CD8-positive, alpha-beta memory T cell (primary cell): ENCODE measurements at regions not wholly inside any gene's neighbourhood (a gene's known extent, or its start where the extent isn't known, plus 50 kb on each side); places are given as distances from the start of the nearest gene placed in this dataset.

Source experiments
- CTCF ChIA-PET: fragments of 350-600 bp; sonication (Branson Sonifier 250); formaldehyde crosslinking; loops from one replicate; lab custom pipeline; 2021; ENCODE audit warnings: antibody characterized with exemption; lab: Charles Lee
- POLR2A ChIA-PET: fragments of 350-600 bp; sonication (Branson Sonifier 250); formaldehyde crosslinking; loops from one replicate; lab custom pipeline; 2021; ENCODE audit warnings: antibody characterized with exemption; lab: Charles Lee
- DNase-seq, 5 donors: peaks; one replicate each; pipeline versions ENCODE4 v3.0.0 to v3.0.0-alpha.2; 2020 to 2022; ENCODE audit warnings: mixed read lengths in 1 of 5
- H3K27ac ChIP-seq: one replicate; pipeline ENCODE4 v1.7.0; 2013; ENCODE audit warnings: low read depth, mild to moderate bottlenecking, low read length, moderate library complexity
- H3K27me3 ChIP-seq: 2 replicates; pipeline ENCODE4 v1.7.0; 2013; ENCODE audit warnings: low read length, mild to moderate bottlenecking; ENCODE audit not compliant: insufficient read depth, poor library complexity, severe bottlenecking
- H3K36me3 ChIP-seq: 2 replicates; pipeline ENCODE4 v1.7.0; 2013; ENCODE audit warnings: mild to moderate bottlenecking, low read length, moderate library complexity; ENCODE audit not compliant: insufficient read depth
- H3K4me1 ChIP-seq: 2 replicates; pipeline ENCODE4 v1.7.0; 2013; ENCODE audit warnings: mild to moderate bottlenecking, low read length, moderate library complexity; ENCODE audit not compliant: insufficient read depth
- H3K4me3 ChIP-seq: 2 replicates; pipeline ENCODE4 v1.7.0; 2013; ENCODE audit warnings: mild to moderate bottlenecking, low read length
- H3K9me3 ChIP-seq: 2 replicates; pipeline ENCODE4 v1.7.0; 2013; ENCODE audit warnings: mild to moderate bottlenecking, low read length
- H3K27ac Mint-ChIP-seq, 8 donors: one replicate each; pipeline ENCODE4 v1.8.0; 2020 to 2021; ENCODE audit warnings: mixed read lengths in 8 of 8, mild to moderate bottlenecking in 6 of 8, inconsistent platforms in 3 of 8, moderate library complexity in 3 of 8
- H3K27me3 Mint-ChIP-seq, 2 donors: one replicate each; pipeline ENCODE4 v1.8.0; 2020 to 2021; ENCODE audit warnings: mixed read lengths in 2 of 2, mild to moderate bottlenecking in 1 of 2, moderate library complexity in 1 of 2
- H3K36me3 Mint-ChIP-seq, 3 donors: one replicate each; pipeline ENCODE4 v1.8.0; 2020 to 2021; ENCODE audit warnings: mixed read lengths in 3 of 3, inconsistent platforms in 1 of 3, mild to moderate bottlenecking in 1 of 3
- H3K4me1 Mint-ChIP-seq, 3 donors: one replicate each; pipeline ENCODE4 v1.8.0; 2020 to 2021; ENCODE audit warnings: mixed read lengths in 3 of 3, inconsistent platforms in 1 of 3, mild to moderate bottlenecking in 1 of 3
- H3K4me3 Mint-ChIP-seq, 7 donors: one replicate each; pipeline ENCODE4 v1.8.0; 2020 to 2021; ENCODE audit warnings: mixed read lengths in 7 of 7, mild to moderate bottlenecking in 6 of 7, moderate library complexity in 4 of 7, inconsistent platforms in 2 of 7
- H3K9me3 Mint-ChIP-seq, 5 donors: one replicate each; pipeline ENCODE4 v1.8.0; 2020 to 2022; ENCODE audit warnings: mixed read lengths in 5 of 5, mild to moderate bottlenecking in 3 of 5, moderate library complexity in 2 of 5, inconsistent platforms in 1 of 5

GRCh38 chr21:18191139-18191538 is 53.5 kb upstream of the CHODL start:
- H3K9me3 ChIP-seq, result no peaks in the 10 kb centered on the region
- POLR2A ChIA-PET, result no interaction called here
- no peaks in the 10 kb centered on the region for H3K4me1 ChIP-seq
- Mint-ChIP-seq H3K36me3 (peaks cover 0 to 2% (median 0%) of the 10 kb centered on the region in 3 donors), H3K27me3 (no peaks in the 10 kb centered on the region), H3K27ac (no peak overlapping the region), H3K9me3 (peaks cover 0 to 26% (median 2%) of the 10 kb centered on the region in 5 donors), H3K4me1 (no peaks in the 10 kb centered on the region), H3K4me3 (no peak overlapping the region)
- CTCF ChIA-PET, result no interaction called here
- DNase-seq, result no peak
- H3K27me3 ChIP-seq, result no peaks in the 10 kb centered on the region
- no peaks in the 10 kb centered on the region for H3K36me3 ChIP-seq
- H3K4me3 ChIP-seq, result no peak overlapping the region
- H3K27ac ChIP-seq, result no peak overlapping the region

GRCh38 chr21:18178509-18178908 is 66.1 kb upstream of the CHODL start:
- Histone ChIP-seq H3K27me3 (no peaks in the 10 kb centered on the region), H3K4me3 (no peak overlapping the region), H3K9me3 (no peaks in the 10 kb centered on the region), H3K36me3 (no peaks in the 10 kb centered on the region), H3K27ac (no peak overlapping the region), H3K4me1 (no peaks in the 10 kb centered on the region)
- ChIA-PET POLR2A (no interaction called here), CTCF (no interaction called here)
- Mint-ChIP-seq H3K9me3 (peaks cover 3 to 5% (median 4%) of the 10 kb centered on the region in 5 donors), H3K27me3 (no peaks in the 10 kb centered on the region), H3K27ac (no peak overlapping the region), H3K36me3 (no peaks in the 10 kb centered on the region), H3K4me3 (no peak overlapping the region), H3K4me1 (no peaks in the 10 kb centered on the region)
- DNase-seq, result no peak

- no peaks in the 10 kb centered on the region for H3K27me3 ChIP-seq
- H3K9me3 ChIP-seq, result no peaks in the 10 kb centered on the region
- H3K27ac Mint-ChIP-seq, result no peak overlapping the region
- CTCF ChIA-PET, result no interaction called here
- H3K36me3 ChIP-seq, result no peaks in the 10 kb centered on the region
- no peak for DNase-seq
- POLR2A ChIA-PET, result no interaction called here
- H3K27me3 Mint-ChIP-seq, result no peaks in the 10 kb centered on the region
- peaks cover 0 to 6% (median 0%) of the 10 kb centered on the region in 3 donors for H3K36me3 Mint-ChIP-seq
- peaks cover 6 to 18% (median 10%) of the 10 kb centered on the region in 5 donors for H3K9me3 Mint-ChIP-seq
- no peaks in the 10 kb centered on the region for H3K4me1 ChIP-seq
- no peak overlapping the region for H3K27ac ChIP-seq
- no peak overlapping the region for H3K4me3 Mint-ChIP-seq
- no peaks in the 10 kb centered on the region for H3K4me1 Mint-ChIP-seq
- H3K4me3 ChIP-seq, result no peak overlapping the region
Measured at GRCh38 chr21:18174370-18174769, 70.3 kb upstream of the CHODL start.

- H3K4me1 ChIP-seq, result no peaks in the 10 kb centered on the region
- H3K9me3 Mint-ChIP-seq, result peaks cover 2 to 14% (median 7%) of the 10 kb centered on the region in 5 donors
- no peak overlapping the region for H3K27ac Mint-ChIP-seq
- no peaks in the 10 kb centered on the region for H3K4me1 Mint-ChIP-seq
- H3K36me3 ChIP-seq, result no peaks in the 10 kb centered on the region
- H3K9me3 ChIP-seq, result no peaks in the 10 kb centered on the region
- H3K4me3 Mint-ChIP-seq, result no peak overlapping the region
- H3K27me3 ChIP-seq, result no peaks in the 10 kb centered on the region
- CTCF ChIA-PET, result no interaction called here
- no peak for DNase-seq
- H3K4me3 ChIP-seq, result no peak overlapping the region
- H3K27ac ChIP-seq, result no peak overlapping the region
- POLR2A ChIA-PET, result no interaction called here
- H3K36me3 Mint-ChIP-seq, result peaks cover 0 to 6% (median 0%) of the 10 kb centered on the region in 3 donors
- no peaks in the 10 kb centered on the region for H3K27me3 Mint-ChIP-seq
Measured at GRCh38 chr21:18170829-18171228, 73.8 kb upstream of the CHODL start.

- Mint-ChIP-seq H3K4me3 (no peak overlapping the region), H3K4me1 (no peaks in the 10 kb centered on the region), H3K27me3 (no peaks in the 10 kb centered on the region), H3K36me3 (peaks cover 0 to 6% (median 0%) of the 10 kb centered on the region in 3 donors), H3K27ac (no peak overlapping the region), H3K9me3 (peaks cover 2 to 14% (median 7%) of the 10 kb centered on the region in 5 donors)
- H3K4me3 ChIP-seq, result no peak overlapping the region
- no peaks in the 10 kb centered on the region for H3K4me1 ChIP-seq
- ChIA-PET POLR2A (no interaction called here), CTCF (no interaction called here)
- H3K9me3 ChIP-seq, result no peaks in the 10 kb centered on the region
- no peaks in the 10 kb centered on the region for H3K27me3 ChIP-seq
- DNase-seq, result no peak
- H3K27ac ChIP-seq, result no peak overlapping the region
- H3K36me3 ChIP-seq, result no peaks in the 10 kb centered on the region
Measured at GRCh38 chr21:18170221-18170620, 74.4 kb upstream of the CHODL start.

GRCh38 chr21:18168108-18168507 is 76.5 kb upstream of the CHODL start:
- Histone ChIP-seq H3K4me1 (no peaks in the 10 kb centered on the region), H3K4me3 (no peak overlapping the region), H3K36me3 (no peaks in the 10 kb centered on the region), H3K27me3 (no peaks in the 10 kb centered on the region), H3K9me3 (no peaks in the 10 kb centered on the region), H3K27ac (no peak overlapping the region)
- Mint-ChIP-seq H3K36me3 (peaks cover 0 to 6% (median 0%) of the 10 kb centered on the region in 3 donors), H3K27ac (peak overlapping the region in 1 of 8 donors; percentile 41), H3K27me3 (no peaks in the 10 kb centered on the region), H3K4me3 (no peak overlapping the region), H3K9me3 (peaks cover 2 to 14% (median 7%) of the 10 kb centered on the region in 5 donors), H3K4me1 (peaks cover 0 to 5% (median 2%) of the 10 kb centered on the region in 3 donors)
- CTCF ChIA-PET, result no interaction called here
- no peak for DNase-seq
- POLR2A ChIA-PET, result no interaction called here

- H3K9me3 Mint-ChIP-seq, result peaks cover 0 to 6% (median 2%) of the 10 kb centered on the region in 5 donors
- POLR2A ChIA-PET, result no interaction called here
Measured at GRCh38 chr21:18164933-18165332, 79.7 kb upstream of the CHODL start.

GRCh38 chr21:18164483-18164882 is 80.2 kb upstream of the CHODL start:
- ChIA-PET POLR2A (no interaction called here), CTCF (no interaction called here)
- no peaks in the 10 kb centered on the region for H3K27me3 ChIP-seq
- Mint-ChIP-seq H3K36me3 (no peaks in the 10 kb centered on the region), H3K4me3 (no peak overlapping the region), H3K9me3 (peaks cover 0 to 6% (median 2%) of the 10 kb centered on the region in 5 donors), H3K27me3 (no peaks in the 10 kb centered on the region), H3K4me1 (peaks cover 0 to 17% (median 2%) of the 10 kb centered on the region in 3 donors), H3K27ac (no peak overlapping the region)
- no peak for DNase-seq
- no peaks in the 10 kb centered on the region for H3K9me3 ChIP-seq
- H3K27ac ChIP-seq, result no peak overlapping the region
- no peak overlapping the region for H3K4me3 ChIP-seq
- no peaks in the 10 kb centered on the region for H3K36me3 ChIP-seq
- H3K4me1 ChIP-seq, result no peaks in the 10 kb centered on the region

More at GRCh38 chr21:18164933-18165332, 79.7 kb upstream of the CHODL start:
- no peak overlapping the region for H3K4me3 ChIP-seq
- H3K9me3 ChIP-seq, result no peaks in the 10 kb centered on the region
- CTCF ChIA-PET, result no interaction called here
- no peak for DNase-seq
- Mint-ChIP-seq H3K4me3 (no peak overlapping the region), H3K4me1 (peaks cover 0 to 17% (median 2%) of the 10 kb centered on the region in 3 donors), H3K27ac (no peak overlapping the region), H3K36me3 (no peaks in the 10 kb centered on the region), H3K27me3 (no peaks in the 10 kb centered on the region)
- no peaks in the 10 kb centered on the region for H3K36me3 ChIP-seq
- H3K27ac ChIP-seq, result no peak overlapping the region
- no peaks in the 10 kb centered on the region for H3K27me3 ChIP-seq
- H3K4me1 ChIP-seq, result no peaks in the 10 kb centered on the region
